A549 (cell line): ENCODE measurements at regions not wholly inside any gene's neighbourhood (a gene's known extent, or its start where the extent isn't known, plus 50 kb on each side); places are given as distances from the start of the nearest gene placed in this dataset.

Experiments
- HMGXB4 ChIP-seq: fragments of 250-450 bp; sonication (Bioruptor Pico); IDR thresholded peaks from 2 replicates; pipeline ENCODE4 v1.5.0; 2021; ENCODE audit warnings: mild to moderate bottlenecking, moderate library complexity, borderline replicate concordance
- HOXB5 ChIP-seq: fragments of 250-450 bp; sonication (Bioruptor Pico); IDR thresholded peaks from 2 replicates; pipeline ENCODE4 v1.5.0; 2020; ENCODE audit warnings: mild to moderate bottlenecking, moderate library complexity
- RNF2 ChIP-seq: fragments of 200-600 bp; sonication (generic); IDR thresholded peaks from 2 replicates; pipeline ENCODE4 v1.6.1; 2016; ENCODE audit warnings: low read depth, mild to moderate bottlenecking, antibody characterized with exemption, moderate library complexity, borderline replicate concordance

GRCh38 chr3:165503825-165504224 is 307.6 kb upstream of the SLITRK3 start:
- no peak for TF ChIP-seq RNF2
- TF ChIP-seq HOXB5 (CRISPR knock-in tag): no peak
- TF ChIP-seq HMGXB4 (CRISPR knock-in tag): no peak
